AG04450 (cell line): ENCODE measurements at regions not wholly inside any gene's neighbourhood (a gene's known extent, or its start where the extent isn't known, plus 50 kb on each side); places are given as distances from the start of the nearest gene placed in this dataset.

Experiments used
- CTCF ChIA-PET: fragments of 300-600, 350-600 bp; formaldehyde crosslinking; extraction: SDS; loops from one replicate; lab custom pipeline; 2022; ENCODE audit warnings: antibody characterized with exemption, inconsistent platforms; lab: Charles Lee
- POLR2A ChIA-PET: fragments of 350-600 bp; formaldehyde crosslinking; extraction: SDS; loops from one replicate; lab custom pipeline; 2021; ENCODE audit warnings: antibody characterized with exemption, inconsistent platforms; lab: Yijun Ruan, JAX
- DNase-seq: peaks from one replicate; pipeline ENCODE4 v3.0.0-alpha.2; 2011; ENCODE audit warnings: low read depth, low spot score
- H3K27ac ChIP-seq: one replicate; pipeline ENCODE4 v1.5.1; 2012; ENCODE audit warnings: low read depth, low read length, control low read depth
- H3K27me3 ChIP-seq: one replicate; pipeline ENCODE4 v1.6.0; 2012; ENCODE audit warnings: low read length; ENCODE audit not compliant: control insufficient read depth, insufficient read depth
- H3K4me3 ChIP-seq: 2 replicates; pipeline ENCODE4 v1.5.1; 2011; ENCODE audit warnings: mild to moderate bottlenecking, low read depth, low read length, control low read depth
- H3K9me3 ChIP-seq: 2 replicates; pipeline ENCODE4 v1.5.1; 2012; ENCODE audit warnings: low read length; ENCODE audit not compliant: control insufficient read depth, insufficient read depth
- TF ChIP-seq, protein P1 (sequence below): IDR thresholded peaks from 2 replicates; pipeline ENCODE4 v1.5.1; 2011; ENCODE audit warnings: low read depth, low read length, control low read depth, inconsistent platforms

DNA sequence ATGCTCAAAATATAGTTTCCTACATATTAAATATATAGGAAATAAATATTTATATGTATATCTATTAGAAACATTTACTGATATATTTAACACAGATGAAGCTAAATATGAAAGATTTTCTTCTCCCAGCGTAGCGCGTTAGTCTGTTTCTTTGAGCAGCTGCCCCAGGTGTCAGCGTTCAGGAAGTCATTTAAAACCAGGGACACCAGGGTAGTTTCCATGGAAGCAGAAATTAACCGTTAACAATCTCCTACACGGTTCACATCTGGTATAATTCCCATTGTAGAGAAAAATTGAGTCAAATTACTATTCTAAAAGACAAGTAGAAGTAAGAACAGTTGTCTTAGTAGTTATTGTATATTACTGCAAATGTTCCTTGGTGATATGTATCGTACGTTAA is 1443.7 kb downstream of the MRPL39 start:
- Histone ChIP-seq H3K27me3 (no peaks in the 10 kb centered on the region), H3K4me3 (no peak overlapping the region), H3K27ac (no peak overlapping the region), H3K9me3 (no peaks in the 10 kb centered on the region)
- ChIA-PET POLR2A (no interaction called here), CTCF (no interaction called here)
- DNase-seq = no peak
- TF ChIP-seq, protein P1, sequence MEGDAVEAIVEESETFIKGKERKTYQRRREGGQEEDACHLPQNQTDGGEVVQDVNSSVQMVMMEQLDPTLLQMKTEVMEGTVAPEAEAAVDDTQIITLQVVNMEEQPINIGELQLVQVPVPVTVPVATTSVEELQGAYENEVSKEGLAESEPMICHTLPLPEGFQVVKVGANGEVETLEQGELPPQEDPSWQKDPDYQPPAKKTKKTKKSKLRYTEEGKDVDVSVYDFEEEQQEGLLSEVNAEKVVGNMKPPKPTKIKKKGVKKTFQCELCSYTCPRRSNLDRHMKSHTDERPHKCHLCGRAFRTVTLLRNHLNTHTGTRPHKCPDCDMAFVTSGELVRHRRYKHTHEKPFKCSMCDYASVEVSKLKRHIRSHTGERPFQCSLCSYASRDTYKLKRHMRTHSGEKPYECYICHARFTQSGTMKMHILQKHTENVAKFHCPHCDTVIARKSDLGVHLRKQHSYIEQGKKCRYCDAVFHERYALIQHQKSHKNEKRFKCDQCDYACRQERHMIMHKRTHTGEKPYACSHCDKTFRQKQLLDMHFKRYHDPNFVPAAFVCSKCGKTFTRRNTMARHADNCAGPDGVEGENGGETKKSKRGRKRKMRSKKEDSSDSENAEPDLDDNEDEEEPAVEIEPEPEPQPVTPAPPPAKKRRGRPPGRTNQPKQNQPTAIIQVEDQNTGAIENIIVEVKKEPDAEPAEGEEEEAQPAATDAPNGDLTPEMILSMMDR = no peak

GRCh38 chr21:24160528-24160927 is 1446.8 kb downstream of the MRPL39 start:
- ChIA-PET POLR2A (no interaction called here), CTCF (no interaction called here)
- no peak for DNase-seq
- H3K4me3 ChIP-seq = no peak overlapping the region
- TF ChIP-seq, protein P1 = no peak
- no peak overlapping the region for H3K27ac ChIP-seq
- no peaks in the 10 kb centered on the region for H3K27me3 ChIP-seq
- no peaks in the 10 kb centered on the region for H3K9me3 ChIP-seq

DNA sequence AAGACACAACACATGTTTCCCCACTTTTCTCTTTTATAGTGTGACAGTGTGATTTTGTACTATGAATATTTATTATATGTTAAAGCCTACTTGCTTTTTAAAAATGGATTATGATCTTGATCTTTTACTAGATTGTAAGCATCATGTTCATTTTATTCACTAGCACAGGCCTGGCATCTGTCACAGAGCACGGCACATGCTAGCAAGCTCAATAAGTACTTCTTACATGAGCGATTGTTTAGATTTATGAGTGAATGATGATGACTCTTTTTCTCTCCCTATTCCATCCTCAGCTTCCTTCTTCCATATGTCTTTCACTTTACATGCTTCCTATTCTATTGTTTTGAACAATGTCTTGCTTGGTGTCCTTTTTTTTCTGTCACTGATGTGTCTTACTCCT is 1454.1 kb downstream of the MRPL39 start:
- TF ChIP-seq, protein P1 = no peak
- ChIA-PET POLR2A (no interaction called here), CTCF (no interaction called here)
- H3K27me3 ChIP-seq = no peaks in the 10 kb centered on the region
- no peak overlapping the region for H3K27ac ChIP-seq
- H3K9me3 ChIP-seq = no peaks in the 10 kb centered on the region
- no peak for DNase-seq
- no peak overlapping the region for H3K4me3 ChIP-seq

GRCh38 chr21:24150753-24151152 is 1456.5 kb downstream of the MRPL39 start:
- POLR2A ChIA-PET = no interaction called here
- no peak for DNase-seq
- H3K27ac ChIP-seq = no peak overlapping the region
- TF ChIP-seq, protein P1 = no peak
- no peak overlapping the region for H3K4me3 ChIP-seq
- CTCF ChIA-PET = no interaction called here
- no peaks in the 10 kb centered on the region for H3K9me3 ChIP-seq
- no peaks in the 10 kb centered on the region for H3K27me3 ChIP-seq

- POLR2A ChIA-PET = no interaction called here
- H3K4me3 ChIP-seq = no peak overlapping the region
- H3K9me3 ChIP-seq = no peaks in the 10 kb centered on the region
- CTCF ChIA-PET = no interaction called here
- H3K27me3 ChIP-seq = no peaks in the 10 kb centered on the region
- H3K27ac ChIP-seq = no peak overlapping the region
- DNase-seq = no peak
- TF ChIP-seq, protein P1 = no peak
These were observed 1458.8 kb downstream of the MRPL39 start for GRCh38 chr21:24148461-24148860.
